NCI-H146 (cell line): ENCODE measurements at regions not wholly inside any gene's neighbourhood (a gene's known extent, or its start where the extent isn't known, plus 50 kb on each side); places are given as distances from the start of the nearest gene placed in this dataset.
A peak's percentile ranks its signal among the peaks of the same experiment; 100 is the strongest.

Experiments used
- DNase-seq: peaks from one replicate; lab custom pipeline; 2025; lab: John Stamatoyannopoulos, UW

DNA sequence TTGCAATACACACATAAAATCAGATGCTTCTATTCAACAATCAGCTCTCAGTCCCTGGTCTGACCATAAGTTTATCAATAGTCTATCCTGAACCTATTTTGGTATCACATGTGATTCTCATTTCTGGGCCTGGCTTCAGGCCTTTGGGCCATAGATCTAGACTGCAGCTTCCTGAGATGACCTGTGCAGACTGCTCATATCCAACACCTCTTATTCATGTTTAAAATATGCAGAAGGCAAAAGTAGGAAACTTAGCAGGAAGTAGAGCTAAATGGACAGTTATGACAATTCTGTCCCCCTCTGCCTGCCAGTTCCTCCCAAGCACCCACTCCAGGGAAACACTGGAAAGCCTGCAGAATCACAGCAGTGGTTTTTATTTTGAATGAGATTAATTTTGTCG lies 53.3 kb downstream of the C7orf25 start:
- no peak for DNase-seq

DNA sequence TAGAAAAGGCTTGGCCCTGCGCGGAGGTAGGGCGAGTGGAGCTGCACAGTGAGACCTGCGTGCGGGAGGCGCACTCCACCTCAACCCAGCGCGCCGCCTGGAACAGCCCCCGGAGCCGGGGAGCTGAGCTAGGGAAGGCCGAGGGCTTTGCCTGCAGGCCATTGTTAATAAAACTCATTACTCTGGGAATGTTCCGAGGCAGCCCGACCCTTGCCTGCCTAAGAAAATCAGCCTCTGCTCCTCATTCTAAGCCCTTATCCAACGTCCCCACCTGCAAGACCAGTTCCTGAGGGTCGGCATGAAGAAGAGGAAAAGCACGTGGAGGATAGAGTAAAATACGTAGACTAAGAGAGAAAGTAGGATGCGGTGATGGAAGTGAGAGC lies 55.3 kb downstream of the C7orf25 start:
- peak; percentile 6 for DNase-seq

DNA sequence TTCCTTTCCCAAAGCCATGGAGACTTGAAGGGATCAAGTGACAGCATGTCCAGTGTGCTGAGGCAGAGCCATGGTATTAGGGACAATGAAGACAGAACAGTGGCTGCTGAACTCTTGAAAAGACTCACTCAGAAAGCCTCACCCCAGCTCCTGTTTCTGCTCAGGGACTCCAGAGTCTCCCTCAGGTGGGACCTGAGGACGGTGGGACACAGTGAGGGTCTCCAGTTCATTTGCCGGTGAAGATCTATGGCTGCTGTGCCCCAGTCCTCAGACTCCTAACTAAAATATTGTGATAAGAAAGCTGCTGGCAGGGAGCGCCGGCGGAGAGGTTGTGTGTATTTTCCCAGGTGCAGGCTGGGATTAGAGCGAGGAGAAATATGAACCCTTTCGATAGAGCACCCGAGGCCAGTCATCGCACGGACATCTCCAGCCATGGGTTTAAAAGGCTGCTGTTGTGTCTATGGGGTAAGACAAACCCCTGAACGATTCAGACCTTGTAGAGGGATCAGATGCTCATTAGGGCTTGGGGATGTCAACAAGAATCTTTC lies 57.2 kb downstream of the C7orf25 start:
- DNase-seq, result no peak

DNA sequence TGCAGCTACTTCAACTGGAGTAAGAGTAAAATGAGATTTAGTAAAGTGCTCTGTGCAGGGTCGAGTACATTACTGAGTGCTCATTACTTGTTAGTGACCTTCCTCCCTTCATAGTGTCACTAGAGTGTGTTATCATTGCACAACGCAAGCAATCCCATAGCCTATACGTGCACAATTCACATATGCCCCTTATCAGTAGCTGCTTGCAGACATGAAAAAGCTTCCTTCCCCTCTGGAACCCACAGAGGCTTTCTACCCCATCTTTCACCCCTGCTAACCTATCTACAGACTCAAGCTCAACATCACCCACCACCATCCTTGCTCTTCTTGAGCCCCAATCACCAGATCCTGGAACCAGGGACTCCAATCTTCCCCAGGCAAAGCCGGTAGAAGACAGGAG lies 59.3 kb downstream of the C7orf25 start:
- DNase-seq, result no peak

DNA sequence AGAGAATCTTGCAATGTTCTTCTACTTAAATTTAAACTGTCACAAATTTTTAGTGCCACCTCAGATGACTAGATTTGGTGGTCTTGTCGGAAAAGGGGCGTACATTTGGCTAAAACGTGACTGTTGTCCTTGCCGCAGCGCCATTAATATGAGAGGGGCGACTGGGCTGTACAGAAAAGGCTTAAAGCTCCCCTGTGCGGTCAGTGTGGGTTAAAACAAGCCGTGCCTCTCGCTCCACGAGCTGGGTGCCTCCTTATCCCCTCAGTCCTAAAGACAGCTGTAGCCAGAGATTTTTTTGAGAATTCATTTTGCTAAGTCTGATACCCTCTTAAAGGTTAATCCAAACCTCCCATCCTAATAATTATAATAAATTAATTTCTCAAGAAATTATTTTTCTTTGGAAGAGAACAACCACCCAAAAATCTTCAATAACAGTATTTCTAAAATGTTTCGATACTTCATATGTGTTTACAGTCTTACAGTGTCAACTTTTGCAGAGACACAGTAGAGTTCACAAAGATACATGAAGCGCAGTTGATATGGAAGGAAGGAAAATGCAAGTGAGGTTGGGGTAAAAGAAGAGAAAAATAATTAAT lies 68.6 kb downstream of the C7orf25 start:
- peak; percentile 23 for DNase-seq

DNA sequence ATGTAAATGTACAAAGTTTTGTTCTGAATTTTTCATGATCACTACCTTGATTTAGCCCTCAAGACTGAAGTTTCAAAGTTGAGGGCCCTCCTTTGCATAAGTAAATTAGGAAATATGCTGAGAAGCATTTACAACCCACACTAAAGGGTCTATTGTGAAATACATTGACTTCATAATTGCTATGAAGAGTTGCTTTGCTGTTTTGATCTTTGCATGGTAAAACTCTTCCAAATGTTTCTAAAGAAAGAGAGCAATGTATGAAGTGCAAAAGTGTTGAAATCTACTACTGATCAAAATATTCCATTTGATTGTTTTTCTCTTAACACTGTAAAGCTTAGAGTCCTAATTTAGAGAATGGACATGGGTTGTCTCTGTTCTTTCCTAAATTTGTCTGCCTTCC lies 77.2 kb downstream of the C7orf25 start:
- no peak for DNase-seq

DNA sequence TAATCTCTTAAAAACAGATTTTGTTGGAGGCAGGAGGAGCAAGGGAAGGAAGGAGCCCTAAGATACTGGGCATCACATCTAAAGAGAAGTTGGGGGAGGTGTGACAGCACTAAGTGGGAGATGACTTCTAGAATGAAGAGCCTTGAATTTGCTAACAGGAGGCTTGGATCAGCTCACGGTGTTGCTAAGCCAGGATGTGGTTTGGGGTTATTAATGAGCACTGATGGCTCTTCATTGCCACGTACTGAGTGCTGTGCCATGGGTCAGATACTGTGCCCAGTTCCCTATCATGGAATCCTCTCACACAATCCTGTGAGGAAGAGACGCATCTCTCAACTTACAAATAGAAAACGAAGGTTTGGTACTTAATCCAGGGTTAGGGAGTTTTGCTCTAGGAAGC lies 78.5 kb downstream of the C7orf25 start:
- no peak for DNase-seq

DNA sequence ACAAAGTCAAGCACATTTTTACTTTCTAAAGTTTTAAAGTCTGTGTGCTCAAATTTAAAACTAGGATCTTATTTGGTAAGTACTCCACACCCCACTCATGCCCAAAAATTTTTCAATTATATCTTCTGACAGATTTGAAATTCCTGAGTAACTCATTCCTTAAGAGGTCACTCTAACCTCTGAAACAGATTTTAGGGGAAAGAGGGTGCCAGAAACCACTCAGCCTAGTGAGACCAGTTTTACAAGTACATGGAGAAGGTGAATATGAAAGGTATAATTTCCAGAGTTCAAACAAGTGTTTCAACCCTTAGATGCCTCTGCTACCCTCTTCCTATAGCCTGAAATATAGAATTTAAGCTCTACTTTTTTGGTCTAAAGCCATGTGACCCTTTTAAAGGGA lies 79.2 kb downstream of the C7orf25 start:
- no peak for DNase-seq

DNA sequence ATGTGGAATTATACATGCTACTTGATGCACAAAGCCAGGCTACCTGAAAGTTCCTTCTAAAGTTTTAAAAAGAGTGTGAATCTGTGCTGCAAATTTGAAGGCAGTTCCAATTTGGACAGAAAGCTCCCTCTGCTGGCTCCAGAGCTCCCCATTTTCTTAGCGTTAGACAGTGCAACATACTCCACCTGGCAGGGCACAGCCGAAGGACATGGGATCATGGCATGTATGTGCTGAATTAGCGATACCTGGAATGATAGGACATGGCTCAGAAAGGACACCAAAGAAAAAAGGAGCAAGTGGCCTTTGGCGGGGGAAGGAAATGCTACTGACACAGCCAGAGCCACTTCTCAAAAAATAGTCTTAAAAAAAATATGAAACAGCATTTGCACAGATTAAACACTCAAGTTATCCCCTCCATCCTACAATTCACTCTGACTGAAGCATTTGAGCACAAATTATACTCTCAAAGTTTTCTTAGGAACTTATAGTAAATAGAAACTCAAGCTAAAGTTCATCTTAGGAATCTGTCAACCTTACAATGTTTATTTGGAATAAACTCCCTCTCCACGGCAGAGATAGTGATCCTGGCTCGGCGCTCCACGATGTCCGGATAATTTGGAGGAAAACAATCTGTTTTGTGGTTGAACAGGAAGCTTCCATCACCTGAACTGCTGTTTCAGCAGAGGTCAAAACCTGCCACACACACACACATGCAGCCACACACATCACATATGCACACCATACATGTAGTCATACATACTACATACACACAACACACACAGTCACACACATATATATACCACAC lies 80.0 kb downstream of the C7orf25 start:
- no peak for DNase-seq

DNA sequence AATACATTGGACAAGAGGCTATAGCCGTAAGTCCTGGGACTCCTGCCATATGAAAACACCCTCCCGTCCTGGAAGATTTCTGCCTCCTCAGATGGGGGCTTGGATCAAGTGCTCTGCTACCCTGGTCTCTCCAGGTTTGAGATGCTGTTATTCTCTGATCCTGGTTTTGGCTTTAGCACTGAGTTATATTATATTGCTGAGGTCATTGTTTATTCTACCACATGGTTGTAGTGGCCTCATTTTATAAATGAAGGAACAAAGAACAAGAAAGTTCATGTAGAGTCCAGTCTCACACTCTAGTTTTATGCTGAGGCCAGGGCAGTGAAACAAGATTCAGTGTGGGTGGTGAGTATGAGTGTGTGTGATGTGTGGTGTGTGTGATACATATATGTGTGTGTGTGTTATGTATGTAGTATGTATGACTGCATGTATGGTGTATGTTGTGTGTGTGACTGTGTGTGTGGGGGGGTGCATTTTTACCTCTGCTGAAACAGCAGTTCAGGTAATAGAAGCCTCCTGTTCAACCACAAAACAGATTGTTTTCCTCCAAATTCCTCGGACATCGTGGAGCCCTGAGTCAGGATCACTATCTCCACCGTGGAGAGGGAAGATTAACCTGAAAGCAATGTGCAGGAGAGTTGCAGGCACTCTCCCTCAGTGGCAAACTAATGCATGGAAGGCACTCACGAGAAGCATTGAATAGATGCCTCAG lies 80.7 kb downstream of the C7orf25 start:
- no peak for DNase-seq

DNA sequence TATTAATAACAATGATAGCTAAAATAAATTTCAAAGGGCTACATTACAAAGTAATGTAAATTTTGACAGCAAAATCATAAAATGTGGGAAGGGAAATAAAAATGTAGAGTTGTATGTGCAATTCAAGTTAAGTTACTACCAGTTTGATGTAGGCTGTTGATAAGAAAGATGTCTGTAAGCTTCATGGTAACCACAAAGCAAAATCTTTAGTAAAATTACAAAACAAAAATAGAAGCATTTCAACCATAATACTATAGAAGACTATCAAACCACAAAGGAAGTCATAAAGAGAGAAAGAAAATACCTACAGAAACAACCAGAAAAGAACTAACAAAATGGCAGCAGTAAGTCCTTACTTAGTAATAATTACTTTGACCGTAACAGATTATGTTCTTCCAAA lies 99.1 kb downstream of the C7orf25 start:
- DNase-seq, result no peak

DNA sequence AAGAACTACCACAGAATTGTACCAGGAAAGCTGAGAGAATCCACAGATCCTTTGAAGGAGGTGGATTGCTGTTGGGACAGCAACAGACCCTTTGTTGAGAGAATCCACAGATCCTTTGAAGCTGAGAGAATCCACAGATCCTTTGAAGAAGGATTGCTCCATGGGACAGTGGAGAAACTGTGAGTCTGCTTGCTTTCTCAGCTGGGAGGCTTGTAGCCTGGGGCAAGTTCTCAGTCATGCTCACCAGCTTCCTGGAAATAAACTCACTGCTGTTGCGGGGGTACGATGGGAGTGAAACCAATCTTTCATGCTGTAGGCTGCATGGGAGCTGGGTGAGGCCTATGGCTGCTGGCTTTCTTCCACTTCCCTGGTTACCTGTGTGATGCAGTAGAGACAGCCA lies 106.3 kb downstream of the C7orf25 start:
- DNase-seq, result no peak

DNA sequence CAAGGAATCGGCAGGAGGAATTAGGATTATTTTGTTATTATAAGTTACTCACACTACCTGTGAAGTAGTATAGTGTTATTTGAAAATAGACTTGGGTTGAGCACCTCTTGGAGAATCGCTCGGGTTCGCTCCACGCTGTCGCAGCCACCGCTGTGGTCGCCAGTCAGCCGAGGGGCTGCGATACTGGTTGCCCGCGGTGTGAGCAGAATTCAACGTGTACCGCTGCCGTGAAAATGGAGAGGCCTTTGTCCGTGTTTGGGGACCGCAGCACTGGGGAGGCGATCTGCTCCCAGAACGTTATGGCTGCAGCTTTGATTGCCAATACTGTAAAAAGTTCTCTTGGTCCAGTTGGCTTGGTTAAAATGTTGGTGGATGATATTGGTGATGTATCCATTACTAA lies 117.2 kb downstream of the C7orf25 start:
- DNase-seq, result no peak

DNA sequence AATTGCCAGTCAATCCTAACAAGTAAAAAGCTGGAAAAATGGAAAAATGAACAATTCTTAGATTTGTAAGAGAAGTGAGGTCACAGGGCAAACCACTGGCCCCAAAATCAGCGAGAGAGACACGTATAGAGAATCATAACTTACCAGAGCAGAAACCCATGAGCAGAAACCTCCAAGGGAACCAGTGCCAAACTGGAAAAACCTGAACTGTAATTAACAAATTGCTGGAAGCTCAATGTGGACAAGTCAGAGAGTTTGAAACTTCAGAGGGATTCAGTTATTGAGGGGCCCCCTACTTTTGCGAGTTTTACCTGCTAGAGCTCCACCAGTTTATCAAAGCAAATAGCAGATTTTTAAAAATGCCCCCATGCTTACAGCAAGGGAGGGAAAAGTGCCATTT lies 119.0 kb downstream of the C7orf25 start:
- no peak for DNase-seq

DNA sequence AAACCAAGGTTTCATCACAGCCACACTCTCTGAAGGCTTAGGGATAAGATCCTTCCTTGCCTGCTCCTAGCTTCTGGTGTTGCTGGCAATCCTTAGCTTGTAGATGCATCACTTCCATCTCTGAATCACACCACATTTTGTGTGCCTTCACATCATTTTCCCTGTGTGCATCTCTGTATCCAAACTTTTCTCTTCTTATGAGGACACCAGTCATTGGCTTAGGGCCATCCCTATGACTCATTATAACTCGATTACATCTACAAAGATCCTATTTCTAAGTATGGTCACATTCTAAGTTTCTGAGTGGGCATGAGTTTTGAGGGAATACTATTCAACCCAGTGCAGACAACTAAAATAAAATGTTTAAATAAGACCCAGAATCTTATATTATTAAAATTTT lies 121.7 kb downstream of the C7orf25 start:
- DNase-seq, result no peak

DNA sequence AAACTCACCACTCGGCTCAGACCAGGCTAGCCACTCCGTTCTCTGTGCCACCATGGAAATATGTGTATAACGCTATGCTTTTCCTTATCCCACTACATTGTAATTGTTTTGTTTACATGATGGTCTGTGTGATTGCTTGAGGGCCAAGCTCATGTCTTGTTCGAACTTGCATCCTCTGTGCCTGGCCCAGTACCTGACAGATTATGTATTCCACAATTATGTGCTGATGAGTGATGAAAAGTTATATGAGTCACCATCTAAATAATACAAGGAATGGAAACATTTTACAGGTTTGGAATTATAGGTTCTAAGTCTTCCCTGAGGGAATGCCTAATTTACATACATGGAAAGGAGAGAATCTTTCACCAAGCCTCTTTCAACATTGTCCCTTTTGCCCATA lies 137.4 kb downstream of the C7orf25 start:
- DNase-seq, result no peak

DNA sequence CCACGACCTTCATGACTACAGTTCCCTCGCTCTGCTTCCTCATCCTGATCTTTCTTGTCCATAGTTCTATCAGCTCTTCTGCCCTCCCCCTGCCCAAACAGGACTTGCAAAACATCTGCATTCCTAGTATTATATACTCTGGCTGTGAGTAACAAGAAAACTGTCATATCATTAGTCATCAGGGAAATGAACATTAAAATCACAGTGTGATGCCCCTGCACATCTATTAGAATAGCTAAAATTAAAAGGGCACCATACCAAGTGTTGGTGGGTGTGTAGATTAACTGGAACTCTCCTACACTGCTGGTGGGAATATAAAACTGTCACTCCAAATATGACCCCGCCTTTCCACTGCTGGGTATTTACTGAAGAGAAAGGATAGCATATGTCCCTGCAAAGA lies 141.8 kb downstream of the C7orf25 start:
- DNase-seq, result no peak

DNA sequence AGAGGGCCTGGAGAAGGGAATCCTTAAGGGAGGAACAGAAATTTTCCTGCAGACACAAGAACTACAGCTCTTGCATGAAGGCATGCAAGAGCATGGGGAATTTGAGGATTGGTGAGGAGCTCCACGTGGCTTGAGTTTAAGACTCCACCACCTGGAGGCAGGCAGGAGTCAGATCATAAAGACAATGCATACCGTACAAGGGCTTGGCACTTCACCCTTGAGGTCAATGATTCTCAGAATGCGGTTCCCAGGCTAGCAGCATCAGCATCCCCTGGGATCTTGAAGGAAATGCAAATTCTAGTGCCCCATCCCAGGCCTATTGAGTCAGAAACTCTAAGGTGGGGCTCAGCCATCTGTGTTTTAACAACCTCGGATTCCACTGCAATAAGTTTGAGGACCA lies 143.8 kb downstream of the C7orf25 start:
- no peak for DNase-seq

DNA sequence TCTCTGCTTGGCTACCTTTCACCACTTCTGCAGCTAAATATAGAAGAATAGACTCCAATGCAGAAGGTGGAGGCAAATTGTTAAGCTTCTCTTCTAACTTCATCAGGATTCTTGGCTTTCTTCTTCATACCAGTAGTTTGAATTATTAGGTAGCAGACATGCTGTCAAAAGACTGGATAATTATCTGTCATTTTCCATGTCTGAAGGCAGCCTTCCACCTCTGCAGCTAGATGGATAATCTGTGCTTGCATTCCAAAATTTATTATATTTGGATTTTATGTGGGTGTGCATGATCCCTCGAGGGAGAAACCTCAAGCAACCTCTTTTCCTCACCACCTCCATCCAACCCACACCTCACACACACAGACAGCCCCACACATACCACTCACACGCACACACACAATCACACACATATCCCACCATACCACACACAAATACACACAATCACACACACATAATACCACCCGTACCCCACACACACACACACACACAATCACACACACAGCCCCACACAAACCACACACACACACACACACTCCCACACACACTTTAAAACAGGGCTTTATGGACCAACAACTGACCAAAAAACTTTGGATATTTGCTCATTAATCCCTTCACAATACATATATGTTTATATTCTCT lies 145.0 kb downstream of the C7orf25 start:
- DNase-seq, result no peak

DNA sequence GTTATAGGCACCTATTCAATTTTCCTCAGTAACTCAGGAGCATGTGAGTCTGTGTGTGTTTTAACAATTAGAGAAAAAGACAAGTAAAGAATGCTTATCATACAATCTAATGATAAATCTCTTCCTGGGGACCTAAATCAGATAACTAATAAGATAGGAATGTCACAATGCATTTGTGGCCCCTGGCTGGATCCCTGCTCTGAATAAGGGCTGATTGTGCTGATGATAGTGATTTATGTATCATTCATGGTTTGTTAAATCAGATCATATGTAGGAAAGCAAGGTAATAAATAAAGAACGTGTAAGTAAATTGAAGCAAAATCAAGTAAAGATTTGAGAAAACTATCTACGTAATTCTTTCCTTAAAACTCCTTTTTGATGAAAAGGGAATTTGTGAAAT lies 145.9 kb downstream of the C7orf25 start:
- DNase-seq, result no peak

DNA sequence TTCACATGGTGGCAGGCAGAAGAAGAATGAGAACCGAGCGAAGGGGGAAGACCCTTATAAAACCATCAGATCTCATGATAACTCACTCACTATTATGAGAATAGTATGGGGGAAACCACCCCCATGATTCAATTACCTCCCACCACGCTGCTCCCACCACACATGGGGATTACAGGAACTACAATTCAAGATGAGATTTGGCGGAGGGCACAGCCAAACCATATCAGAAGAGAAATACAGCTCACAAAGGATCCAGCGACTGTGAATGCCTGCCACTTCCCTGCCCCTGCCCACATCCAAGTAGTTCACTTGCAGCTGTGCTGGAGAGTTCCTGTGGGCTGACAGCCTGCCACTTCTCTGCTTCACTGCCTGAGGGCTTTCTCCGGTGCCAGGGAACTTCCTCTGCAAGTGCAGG lies 148.7 kb downstream of the C7orf25 start:
- no peak for DNase-seq

DNA sequence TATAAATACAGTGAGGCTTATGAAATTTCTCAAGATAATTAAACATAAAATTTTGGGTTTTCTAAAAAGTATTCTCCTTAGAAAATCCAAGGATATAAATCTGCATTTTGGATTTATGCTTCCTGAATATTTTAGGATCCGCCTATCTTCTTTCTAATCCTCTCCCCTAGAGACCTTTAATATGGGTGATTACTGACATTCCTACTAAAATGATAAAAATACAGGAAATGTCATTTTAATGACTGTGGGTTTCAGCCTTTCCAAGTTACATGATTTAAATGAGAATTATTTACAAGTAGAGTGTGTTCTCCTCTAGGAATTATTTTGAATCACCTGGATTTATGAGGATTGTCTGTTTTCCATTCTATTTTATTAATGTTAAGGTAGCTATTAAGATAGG lies 150.4 kb downstream of the C7orf25 start:
- no peak for DNase-seq

DNA sequence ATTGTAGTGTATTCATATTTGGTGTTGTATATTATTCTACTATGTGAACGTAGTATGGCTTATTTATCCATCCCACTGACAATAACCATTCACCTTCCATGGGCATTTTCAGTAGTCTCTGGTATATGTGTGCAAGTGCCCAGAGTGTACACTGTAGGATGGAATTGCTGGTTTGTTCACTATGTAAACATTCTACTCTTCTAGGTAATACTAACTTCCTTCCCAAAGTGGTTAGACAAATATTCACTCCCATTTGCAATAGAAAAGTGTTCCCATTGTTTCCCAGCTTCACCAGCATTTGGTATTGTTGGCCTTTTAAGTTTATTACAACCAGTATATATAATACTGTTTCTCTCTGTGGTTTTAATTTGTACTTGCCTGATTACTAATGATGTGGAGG lies 153.7 kb downstream of the C7orf25 start:
- DNase-seq, result no peak
